GM21786 (cell line): ENCODE measurements at regions not wholly inside any gene's neighbourhood (a gene's known extent, or its start where the extent isn't known, plus 50 kb on each side); places are given as distances from the start of the nearest gene placed in this dataset.

Experiments
- ATAC-seq: cut with Tn5 transposase; IDR thresholded peaks from one replicate; pipeline ENCODE4 v1.9.1; 2021; ENCODE audit not compliant: unreplicated experiment

DNA sequence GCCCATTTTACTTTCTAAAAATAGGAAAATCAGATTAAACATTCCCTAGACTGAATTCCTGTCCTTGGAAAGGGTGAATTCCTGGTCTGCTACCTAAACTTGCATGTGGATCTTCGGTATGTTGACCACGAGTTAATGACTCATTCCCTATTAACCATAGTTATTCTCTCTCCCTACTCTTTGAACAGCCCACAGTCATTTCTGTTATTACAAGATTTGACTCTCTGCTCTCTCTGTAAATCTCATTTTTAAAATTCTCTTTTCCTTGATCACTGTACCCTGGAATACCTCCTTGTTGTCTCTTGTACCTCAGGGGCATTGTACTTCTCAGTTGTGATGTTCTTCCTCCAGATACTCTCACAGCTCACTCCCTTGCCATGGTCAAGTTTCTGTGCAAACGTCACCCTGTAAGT is 92.0 kb upstream of the GULP1 start:
- ATAC-seq = no peak

DNA sequence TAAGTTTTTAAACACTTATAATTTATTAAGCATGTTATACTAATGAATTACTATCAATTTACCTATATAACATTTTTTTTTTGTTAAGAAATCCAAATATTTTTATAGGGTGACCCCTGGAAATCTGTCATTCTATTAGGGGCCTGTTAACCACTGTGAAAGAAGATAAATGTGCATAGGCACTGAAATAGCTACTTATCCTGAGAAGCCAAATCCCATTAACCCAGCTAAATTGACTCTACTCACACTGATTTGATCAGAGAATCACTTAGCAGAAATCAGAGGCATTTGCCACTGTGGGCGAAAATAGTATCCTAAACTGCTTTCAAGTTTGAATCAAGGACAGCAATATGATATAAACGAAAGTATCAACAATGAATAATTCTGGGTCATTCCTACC is 90.0 kb upstream of the GULP1 start:
- ATAC-seq = no peak

DNA sequence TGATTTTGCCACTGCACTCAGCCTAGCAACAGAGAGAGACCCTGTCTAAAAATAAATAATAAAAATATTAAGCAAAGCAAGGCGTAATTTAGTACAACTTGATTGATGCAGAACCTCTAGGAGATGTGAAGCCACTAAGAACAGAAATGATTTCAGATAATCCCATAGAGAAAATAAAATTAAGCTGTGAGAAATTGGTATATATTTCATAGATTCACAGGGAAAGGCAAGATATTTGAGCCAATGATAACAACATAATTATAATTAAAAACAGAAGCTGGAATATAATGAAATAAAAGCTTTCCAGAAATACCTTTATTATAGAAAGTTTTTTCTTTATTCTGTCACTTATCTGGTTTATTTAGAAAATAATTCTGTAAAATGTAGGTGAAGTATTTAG is 88.9 kb upstream of the GULP1 start:
- ATAC-seq = no peak

DNA sequence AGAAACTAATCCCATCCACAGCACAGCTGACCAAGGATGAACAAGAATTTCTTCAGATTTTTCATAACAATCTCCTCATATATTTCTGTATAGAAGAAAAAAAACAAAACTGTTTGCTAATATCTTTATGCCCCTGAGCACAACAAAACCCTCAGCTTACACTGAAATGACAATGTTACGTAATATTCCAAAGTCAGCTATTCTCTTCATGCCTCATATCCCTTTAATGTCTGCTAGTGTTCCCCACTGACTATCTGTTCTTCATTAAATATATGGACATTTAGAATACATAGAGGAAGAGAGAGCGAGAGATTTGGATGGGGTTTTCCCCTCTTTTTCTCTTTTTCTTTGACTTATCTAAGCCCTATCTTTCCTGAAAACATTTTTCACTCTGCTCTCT is 87.9 kb upstream of the GULP1 start:
- ATAC-seq = no peak

DNA sequence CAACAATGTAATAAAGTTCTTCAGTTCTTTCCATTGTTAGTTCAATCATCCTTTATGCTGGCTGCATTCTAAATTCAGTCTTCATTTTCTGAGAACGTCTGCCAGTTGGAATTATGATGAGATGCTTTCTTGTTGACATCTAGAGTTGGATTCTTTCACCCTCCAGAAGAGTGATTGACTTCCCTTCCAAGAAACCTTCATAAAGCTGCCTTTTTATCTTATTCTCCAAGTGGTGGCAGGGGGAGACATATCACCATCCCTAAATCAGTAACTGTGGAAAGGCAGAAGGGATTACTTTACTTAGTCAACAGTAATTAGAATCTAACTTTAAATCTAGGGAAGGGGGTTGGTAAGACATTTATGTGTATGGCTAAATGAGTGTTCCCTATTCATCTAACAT is 86.8 kb upstream of the GULP1 start:
- ATAC-seq = no peak

DNA sequence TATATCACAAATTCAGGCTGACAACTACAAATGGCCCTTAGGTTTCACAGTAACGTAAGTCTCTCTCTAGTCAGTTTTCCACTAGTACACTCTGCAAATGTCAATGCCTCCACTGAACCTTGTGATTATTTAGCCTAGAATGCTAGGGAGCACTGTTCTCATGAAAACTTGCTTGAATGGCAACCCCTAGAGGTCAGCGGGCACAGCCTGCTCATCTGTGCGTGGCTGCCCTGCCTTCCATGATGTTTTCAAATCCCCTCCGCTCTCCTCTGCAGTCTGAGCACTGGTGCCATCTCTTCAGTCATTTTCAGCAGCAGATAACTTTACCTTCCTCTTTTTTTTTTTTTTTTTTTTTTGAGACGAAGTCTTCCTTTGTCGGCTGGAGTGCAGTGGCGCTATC is 84.1 kb upstream of the GULP1 start:
- no peak for ATAC-seq

DNA sequence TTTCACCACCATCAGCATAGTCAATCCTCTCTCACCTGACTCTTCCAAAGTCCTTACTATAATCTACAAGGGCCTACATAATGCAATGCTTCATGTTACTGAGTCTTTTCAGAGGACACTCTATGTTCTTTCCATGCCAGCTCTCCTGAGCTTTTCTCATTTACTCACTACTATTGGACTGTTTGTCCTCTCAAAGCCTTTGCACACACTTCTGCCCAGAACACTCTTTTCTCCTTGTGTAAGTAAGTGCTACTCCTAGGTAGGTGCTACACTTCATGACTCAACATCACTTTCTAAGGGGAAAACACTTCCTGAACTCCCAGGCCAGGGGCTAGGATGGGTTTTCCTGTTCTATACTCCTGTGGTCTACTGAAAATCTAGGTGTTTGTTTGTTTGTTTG is 82.5 kb upstream of the GULP1 start:
- no peak for ATAC-seq

DNA sequence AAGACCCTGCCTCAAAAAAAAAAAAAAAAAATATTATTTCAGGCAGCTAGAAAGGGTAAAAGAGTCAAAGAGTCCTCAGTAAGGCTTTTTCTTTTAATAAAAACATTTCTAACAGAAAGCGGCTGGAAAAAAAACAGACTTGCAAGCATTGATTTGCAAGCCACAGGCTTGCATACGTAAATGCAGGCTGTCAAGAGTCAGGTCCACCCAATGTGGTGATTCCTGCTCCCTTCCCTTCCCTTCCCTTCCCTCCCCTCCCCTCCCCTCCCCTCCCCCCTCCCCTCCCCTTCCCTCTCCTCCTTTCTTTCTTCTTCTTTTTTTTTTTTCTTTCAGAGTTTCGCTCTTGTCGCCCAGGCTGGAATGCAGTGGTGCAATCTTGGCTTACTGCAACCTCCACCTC is 74.4 kb upstream of the GULP1 start:
- ATAC-seq = no peak

DNA sequence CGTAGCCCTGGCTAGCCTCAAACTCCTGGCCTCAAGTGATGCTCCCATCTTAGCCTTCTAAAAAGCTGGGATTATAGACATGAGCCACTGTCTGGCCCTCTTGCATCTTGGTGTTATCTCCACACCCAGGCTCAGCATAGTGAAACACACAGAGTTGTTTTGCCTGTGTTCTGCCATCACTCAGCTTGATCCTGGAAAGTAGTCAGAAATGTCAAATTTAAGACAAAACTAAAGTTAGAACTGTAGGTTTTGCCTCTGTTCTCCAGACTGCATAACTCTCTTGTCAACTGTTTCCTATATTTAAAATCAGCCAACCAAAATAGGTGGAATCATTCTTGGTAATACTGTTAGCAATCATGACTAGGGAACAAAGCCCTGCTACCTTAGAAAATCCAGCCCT is 72.1 kb upstream of the GULP1 start:
- ATAC-seq = no peak

DNA sequence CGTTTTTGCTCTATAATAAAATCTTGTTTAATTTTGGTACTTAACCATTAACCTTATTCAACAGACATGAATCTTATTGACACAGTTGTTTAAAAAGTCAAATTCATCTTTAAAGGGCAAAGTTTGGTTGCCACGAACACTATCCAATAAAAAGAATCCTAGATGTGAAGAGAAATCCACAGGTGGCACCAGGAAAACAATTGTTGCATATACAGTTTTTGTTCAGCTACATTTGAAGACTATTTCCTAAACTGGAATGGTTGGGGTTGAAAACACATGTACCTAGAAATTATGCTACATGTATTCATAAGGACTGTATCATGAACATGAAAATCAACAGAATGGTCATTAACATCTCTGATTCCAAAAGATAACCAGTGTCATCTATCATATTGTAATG is 71.1 kb upstream of the GULP1 start:
- ATAC-seq = no peak

DNA sequence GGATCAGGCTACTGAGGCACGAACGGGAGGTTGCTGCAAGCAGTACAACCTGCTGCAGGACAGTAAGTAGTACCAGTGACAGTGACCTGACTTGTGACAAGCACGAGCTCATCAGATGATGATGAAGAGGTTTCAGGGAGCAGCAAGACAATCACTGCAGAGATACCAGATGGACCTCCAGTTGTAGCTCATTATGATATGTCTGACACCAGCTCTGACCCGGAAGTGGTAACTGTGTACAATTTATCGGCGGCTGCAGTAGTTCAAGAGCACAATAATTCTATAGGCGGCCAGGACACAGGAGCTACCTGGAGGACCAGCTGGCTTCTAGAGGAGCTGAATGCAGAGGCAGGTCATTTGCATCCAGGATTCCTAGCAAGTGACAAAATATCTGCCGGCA is 64.0 kb upstream of the GULP1 start:
- no peak for ATAC-seq

DNA sequence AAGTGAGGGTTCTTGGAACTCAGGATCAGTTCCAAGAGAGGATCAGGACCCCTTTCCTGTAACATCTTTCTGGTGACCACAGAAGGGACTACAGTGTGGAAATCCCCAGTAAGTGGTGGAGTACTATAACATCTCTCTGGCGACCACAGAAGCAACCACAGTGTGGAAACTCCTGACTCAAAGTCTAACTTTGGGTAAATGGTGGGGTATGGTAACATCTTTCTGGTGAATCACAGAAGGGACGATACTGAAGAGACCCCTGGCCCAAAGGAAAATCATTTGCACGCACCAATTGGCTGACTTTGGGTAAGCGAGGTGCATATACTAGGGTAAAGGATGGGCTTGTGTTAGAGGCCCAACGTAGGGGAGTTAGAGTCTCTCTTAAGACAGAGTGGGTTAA is 56.3 kb upstream of the GULP1 start:
- peak; percentile 85 for ATAC-seq

DNA sequence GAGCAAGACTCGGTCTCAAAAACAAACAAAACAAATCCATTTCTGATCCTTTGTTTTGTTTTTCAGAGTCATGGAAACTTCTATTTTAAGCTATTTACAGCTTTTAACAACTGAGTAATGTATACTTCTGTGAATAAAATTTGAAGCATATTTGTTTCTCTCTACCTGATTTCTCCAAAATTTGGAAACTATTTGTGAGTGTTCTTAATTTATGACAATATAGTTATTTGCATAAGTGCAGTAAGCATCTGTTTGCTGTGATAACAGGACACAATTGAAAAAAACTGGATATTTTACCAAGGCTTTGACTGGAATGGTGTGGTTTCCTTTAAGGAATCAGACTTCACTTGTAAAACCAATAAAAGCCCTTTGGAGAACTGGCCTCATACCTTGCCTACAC is 53.3 kb upstream of the GULP1 start:
- no peak for ATAC-seq
